ENCODE measurements at regions not wholly inside any gene's neighbourhood (a gene's known extent, or its start where the extent isn't known, plus 50 kb on each side); places are given as distances from the start of the nearest gene placed in this dataset.

GRCh38 chr14:58944968-58945356 lies 243.5 kb upstream of the DAAM1 start (continued):
- TF ChIP-seq IRF2 (CRISPR knock-in tag; IDR thresholded peaks at IDR 0.05; ENCODE audit: borderline replicate concordance, low read depth) (no peak), EMX1 (CRISPR knock-in tag; IDR thresholded peaks at IDR 0.05) (no peak), GABPB1 (CRISPR knock-in tag; IDR thresholded peaks at IDR 0.05) (no peak), SP1 (CRISPR knock-in tag; conservative IDR thresholded peaks at IDR 0.05) (no peak), ZMAT4 (CRISPR knock-in tag; IDR thresholded peaks at IDR 0.05) (no peak)

GRCh38 chr14:58946431-58946830 lies 242.0 kb upstream of the DAAM1 start:
- ChIA-PET POLR2A (interaction anchor here (1.1 kb wide), 1 partner anchor 149 kb away, joined by 3 read pairs; no protein-coding TSS in a partner anchor), CTCF (interaction anchor here (0.8 to 1.5 kb wide), 2 partner anchors 73 to 308 kb away, joined by 3 read pairs; no protein-coding TSS in a partner anchor)
- no peaks in the 10 kb centered on the region for H3K27me3 Mint-ChIP-seq (ENCODE audit: low read depth)
- peaks cover 14% of the 10 kb centered on the region for H3K9me3 Mint-ChIP-seq
- TF ChIP-seq CBFB (CRISPR knock-in tag; IDR thresholded peaks at IDR 0.05; ENCODE audit: low read depth) (no peak), ATF3 (CRISPR knock-in tag; conservative IDR thresholded peaks at IDR 0.05) (no peak), NR3C1 (CRISPR knock-in tag; conservative IDR thresholded peaks at IDR 0.05; ENCODE audit: low read depth) (no peak), PREB (CRISPR knock-in tag; IDR thresholded peaks at IDR 0.05; ENCODE audit: borderline replicate concordance) (no peak), NFE2L1 (CRISPR knock-in tag; IDR thresholded peaks at IDR 0.05) (no peak), SMAD3 (CRISPR knock-in tag; IDR thresholded peaks at IDR 0.05; ENCODE audit: borderline replicate concordance) (no peak)
- peaks cover 23% of the 10 kb centered on the region for H3K4me1 Mint-ChIP-seq
- H3K4me3 Mint-ChIP-seq: no peak overlapping the region
- H3K36me3 Mint-ChIP-seq: peaks cover 4% of the 10 kb centered on the region
- no peak overlapping the region for H3K27ac Mint-ChIP-seq
- DNase-seq (ENCODE audit: low spot score) (no peak), ATAC-seq (no peak)

- no peak overlapping the region for H3K4me3 Mint-ChIP-seq
- H3K27ac Mint-ChIP-seq: no peak overlapping the region
- H3K36me3 Mint-ChIP-seq: peaks cover 4% of the 10 kb centered on the region
- H3K27me3 Mint-ChIP-seq (ENCODE audit: low read depth): no peaks in the 10 kb centered on the region
- POLR2A ChIA-PET: interaction anchor here (1.1 kb wide), 1 partner anchor 150 kb away, joined by 3 read pairs; no protein-coding TSS in a partner anchor
- H3K4me1 Mint-ChIP-seq: peaks cover 23% of the 10 kb centered on the region
- ATAC-seq (no peak), DNase-seq (ENCODE audit: low spot score) (no peak)
- TF ChIP-seq SMAD3 (CRISPR knock-in tag; IDR thresholded peaks at IDR 0.05; ENCODE audit: borderline replicate concordance) (no peak), SP1 (CRISPR knock-in tag; conservative IDR thresholded peaks at IDR 0.05) (no peak), GTF2I (CRISPR knock-in tag; conservative IDR thresholded peaks at IDR 0.05) (no peak), RORB (CRISPR knock-in tag; IDR thresholded peaks at IDR 0.05) (no peak), NFYB (CRISPR knock-in tag; conservative IDR thresholded peaks at IDR 0.05; ENCODE audit: low read depth) (no peak), JAZF1 (CRISPR knock-in tag; IDR thresholded peaks at IDR 0.05) (no peak), FOXP1 (CRISPR knock-in tag; IDR thresholded peaks at IDR 0.05; ENCODE audit: borderline replicate concordance) (no peak), TP53 (CRISPR knock-in tag; IDR thresholded peaks at IDR 0.05) (no peak), MXD4 (CRISPR knock-in tag; IDR thresholded peaks at IDR 0.05; ENCODE audit: borderline replicate concordance) (no peak), ZNF671 (CRISPR knock-in tag; IDR thresholded peaks at IDR 0.05) (no peak), TCF7 (CRISPR knock-in tag; IDR thresholded peaks at IDR 0.05; ENCODE audit: low read depth) (no peak)
- CTCF ChIA-PET: interaction anchor here (0.8 to 2.0 kb wide), 3 partner anchors 24 to 308 kb away, joined by 3 to 4 read pairs (median 3); no protein-coding TSS in a partner anchor
- peaks cover 19% of the 10 kb centered on the region for H3K9me3 Mint-ChIP-seq
These were observed 241.3 kb upstream of the DAAM1 start for GRCh38 chr14:58947156-58947555.

- Mint-ChIP-seq H3K36me3 (peaks cover 4% of the 10 kb centered on the region), H3K4me1 (peaks cover 23% of the 10 kb centered on the region), H3K27ac (no peak overlapping the region), H3K27me3 (ENCODE audit: low read depth) (no peaks in the 10 kb centered on the region), H3K4me3 (no peak overlapping the region), H3K9me3 (peaks cover 19% of the 10 kb centered on the region)
- ATAC-seq: peak; percentile 69
- CTCF ChIA-PET: interaction anchor here (1.5 to 2.0 kb wide), 2 partner anchors 23 to 71 kb away, joined by 3 to 4 read pairs; no protein-coding TSS in a partner anchor
- peak; percentile 46 for DNase-seq (ENCODE audit: low spot score)
- POLR2A ChIA-PET: interaction anchor here (1.1 kb wide), 1 partner anchor 151 kb away, joined by 3 read pairs; no protein-coding TSS in a partner anchor
- TF ChIP-seq E2F4 (CRISPR knock-in tag; IDR thresholded peaks at IDR 0.05; ENCODE audit: borderline replicate concordance, low read depth): no peak
- TF ChIP-seq TCF7 (CRISPR knock-in tag; IDR thresholded peaks at IDR 0.05; ENCODE audit: low read depth): no peak
- TF ChIP-seq ZSCAN18 (CRISPR knock-in tag; IDR thresholded peaks at IDR 0.05): no peak
- no peak for TF ChIP-seq NR3C1 (CRISPR knock-in tag; conservative IDR thresholded peaks at IDR 0.05; ENCODE audit: low read depth)
- no peak for TF ChIP-seq ESRRA (CRISPR knock-in tag; IDR thresholded peaks at IDR 0.05; ENCODE audit: borderline replicate concordance)
- TF ChIP-seq ZMAT4 (CRISPR knock-in tag; IDR thresholded peaks at IDR 0.05): no peak
- no peak for TF ChIP-seq IRF2 (CRISPR knock-in tag; IDR thresholded peaks at IDR 0.05; ENCODE audit: borderline replicate concordance, low read depth)
- no peak for TF ChIP-seq CDX4 (CRISPR knock-in tag; IDR thresholded peaks at IDR 0.05; ENCODE audit: borderline replicate concordance)
These were observed 240.5 kb upstream of the DAAM1 start for GRCh38 chr14:58947814-58948445.
